ENCODE measurements at regions not wholly inside any gene's neighbourhood (a gene's known extent, or its start where the extent isn't known, plus 50 kb on each side); places are given as distances from the start of the nearest gene placed in this dataset.
"Not testable (repeated sequence)": the region's sequence is repeated elsewhere in the genome, so short reads cannot be mapped to it uniquely, and the experiment has no call there.

GRCh38 chr6:170142559-170142958, 148.3 kb downstream of the DLL1 start:
- DNase-seq (ENCODE audit: low spot score), result no peak
- in situ Hi-C loops (cut with MboI; ENCODE audit: low sequenced_read_pairs, unreplicated experiment), result no loop called here
- TF ChIP-seq CTCF (IDR thresholded peaks at IDR 0.05; ENCODE audit: borderline replicate concordance, control extremely low read depth, extremely low read depth, insufficient read depth, missing control alignments), result no peak

GRCh38 chr6:170141061-170141460, 149.8 kb downstream of the DLL1 start:
- DNase-seq (ENCODE audit: low spot score); in situ Hi-C loops (cut with MboI; ENCODE audit: low sequenced_read_pairs, unreplicated experiment): not testable (repeated sequence)

- no peak for TF ChIP-seq CTCF (IDR thresholded peaks at IDR 0.05; ENCODE audit: borderline replicate concordance, control extremely low read depth, extremely low read depth, insufficient read depth, missing control alignments)
- DNase-seq (ENCODE audit: low spot score), result no peak
Measured at GRCh38 chr6:170140129-170140528, 150.7 kb downstream of the DLL1 start.

GRCh38 chr6:170139531-170139930, 151.3 kb downstream of the DLL1 start:
- in situ Hi-C loops (cut with MboI; ENCODE audit: low sequenced_read_pairs, unreplicated experiment), result no loop called here
- no peak for DNase-seq (ENCODE audit: low spot score)
- no peak for TF ChIP-seq CTCF (IDR thresholded peaks at IDR 0.05; ENCODE audit: borderline replicate concordance, control extremely low read depth, extremely low read depth, insufficient read depth, missing control alignments)

More at GRCh38 chr6:170140129-170140528, 150.7 kb downstream of the DLL1 start:
- in situ Hi-C loops (cut with MboI; ENCODE audit: low sequenced_read_pairs, unreplicated experiment), result no loop called here

GRCh38 chr6:170139046-170139445, 151.8 kb downstream of the DLL1 start:
- in situ Hi-C loops (cut with MboI; ENCODE audit: low sequenced_read_pairs, unreplicated experiment); DNase-seq (ENCODE audit: low spot score): not testable (repeated sequence)

GRCh38 chr6:170137911-170138910, 152.7 kb downstream of the DLL1 start:
- in situ Hi-C loops (cut with MboI; ENCODE audit: low sequenced_read_pairs, unreplicated experiment), result no loop called here
- DNase-seq (ENCODE audit: low spot score), result no peak
- TF ChIP-seq CTCF (IDR thresholded peaks at IDR 0.05; ENCODE audit: borderline replicate concordance, control extremely low read depth, extremely low read depth, insufficient read depth, missing control alignments), result no peak

GRCh38 chr6:170137176-170137891, 153.5 kb downstream of the DLL1 start:
- no peak for DNase-seq (ENCODE audit: low spot score)

More at GRCh38 chr6:170137176-170137891, 153.5 kb downstream of the DLL1 start:
- TF ChIP-seq CTCF (IDR thresholded peaks at IDR 0.05; ENCODE audit: borderline replicate concordance, control extremely low read depth, extremely low read depth, insufficient read depth, missing control alignments), result no peak
- in situ Hi-C loops (cut with MboI; ENCODE audit: low sequenced_read_pairs, unreplicated experiment), result no loop called here
